Fibroblast of upper back skin (primary cell): ENCODE measurements at regions not wholly inside any gene's neighbourhood (a gene's known extent, or its start where the extent isn't known, plus 50 kb on each side); places are given as distances from the start of the nearest gene placed in this dataset.

Experiments
- DNase-seq: peaks from one replicate; pipeline ENCODE4 v3.0.0-alpha.2; 2013

- DNase-seq: peak; percentile 18
Measured at GRCh38 chr2:12265646-12266045, 451.1 kb upstream of the TRIB2 start.

GRCh38 chr2:12267042-12267441 is 449.7 kb upstream of the TRIB2 start:
- no peak for DNase-seq

- DNase-seq: no peak
Measured at GRCh38 chr2:12269041-12269972, 447.4 kb upstream of the TRIB2 start.

- no peak for DNase-seq
Measured at GRCh38 chr2:12270876-12271588, 445.7 kb upstream of the TRIB2 start.

- DNase-seq: no peak
Measured at GRCh38 chr2:12271589-12271984, 445.1 kb upstream of the TRIB2 start.

- DNase-seq: no peak
Measured at GRCh38 chr2:12273111-12273510, 443.6 kb upstream of the TRIB2 start.

GRCh38 chr2:12274591-12274990 is 442.1 kb upstream of the TRIB2 start:
- DNase-seq: no peak

- no peak for DNase-seq
Measured at GRCh38 chr2:12277241-12278034, 439.3 kb upstream of the TRIB2 start.

- no peak for DNase-seq
Measured at GRCh38 chr2:12278217-12278750, 438.5 kb upstream of the TRIB2 start.

- no peak for DNase-seq
Measured at GRCh38 chr2:12282780-12283695, 433.7 kb upstream of the TRIB2 start.

- peak; percentile 50 for DNase-seq
Measured at GRCh38 chr2:12284037-12284436, 432.7 kb upstream of the TRIB2 start.

GRCh38 chr2:12284487-12284886 is 432.2 kb upstream of the TRIB2 start:
- peak; percentile 90 for DNase-seq

- no peak for DNase-seq
Measured at GRCh38 chr2:12286347-12286746, 430.4 kb upstream of the TRIB2 start.

GRCh38 chr2:12287220-12287751 is 429.4 kb upstream of the TRIB2 start:
- no peak for DNase-seq

GRCh38 chr2:12288048-12288447 is 428.7 kb upstream of the TRIB2 start:
- DNase-seq: no peak

- no peak for DNase-seq
Measured at GRCh38 chr2:12289120-12289802, 427.5 kb upstream of the TRIB2 start.

GRCh38 chr2:12291303-12291702 is 425.4 kb upstream of the TRIB2 start:
- DNase-seq: no peak

- no peak for DNase-seq
Measured at GRCh38 chr2:12293874-12294273, 422.9 kb upstream of the TRIB2 start.

- DNase-seq: no peak
Measured at GRCh38 chr2:12295856-12296519, 420.7 kb upstream of the TRIB2 start.

GRCh38 chr2:12296915-12297314 is 419.8 kb upstream of the TRIB2 start:
- DNase-seq: no peak
